ENCODE measurements at regions not wholly inside any gene's neighbourhood (a gene's known extent, or its start where the extent isn't known, plus 50 kb on each side); places are given as distances from the start of the nearest gene placed in this dataset.

DNA sequence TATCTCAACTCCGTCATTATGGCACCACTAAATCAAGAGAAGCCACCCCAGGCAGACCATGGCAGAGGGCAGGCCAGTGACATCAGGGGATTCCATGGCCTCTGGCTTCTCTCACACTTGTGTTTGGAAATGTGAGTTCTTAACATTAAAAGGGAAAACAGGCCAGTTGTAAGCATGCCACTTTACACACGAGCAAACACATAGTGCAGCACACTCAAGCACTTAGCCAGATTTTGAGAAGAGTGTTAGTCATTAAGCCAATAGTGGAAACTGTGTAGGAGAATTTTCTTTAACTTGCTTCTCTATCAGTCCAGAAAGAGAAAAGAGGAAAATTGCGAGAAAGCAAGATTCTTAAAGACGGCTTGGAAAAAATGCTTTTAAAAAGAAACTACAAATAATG lies 401.5 kb downstream of the TDRD3 start:
- no peak for ATAC-seq
- TF ChIP-seq, protein P1, sequence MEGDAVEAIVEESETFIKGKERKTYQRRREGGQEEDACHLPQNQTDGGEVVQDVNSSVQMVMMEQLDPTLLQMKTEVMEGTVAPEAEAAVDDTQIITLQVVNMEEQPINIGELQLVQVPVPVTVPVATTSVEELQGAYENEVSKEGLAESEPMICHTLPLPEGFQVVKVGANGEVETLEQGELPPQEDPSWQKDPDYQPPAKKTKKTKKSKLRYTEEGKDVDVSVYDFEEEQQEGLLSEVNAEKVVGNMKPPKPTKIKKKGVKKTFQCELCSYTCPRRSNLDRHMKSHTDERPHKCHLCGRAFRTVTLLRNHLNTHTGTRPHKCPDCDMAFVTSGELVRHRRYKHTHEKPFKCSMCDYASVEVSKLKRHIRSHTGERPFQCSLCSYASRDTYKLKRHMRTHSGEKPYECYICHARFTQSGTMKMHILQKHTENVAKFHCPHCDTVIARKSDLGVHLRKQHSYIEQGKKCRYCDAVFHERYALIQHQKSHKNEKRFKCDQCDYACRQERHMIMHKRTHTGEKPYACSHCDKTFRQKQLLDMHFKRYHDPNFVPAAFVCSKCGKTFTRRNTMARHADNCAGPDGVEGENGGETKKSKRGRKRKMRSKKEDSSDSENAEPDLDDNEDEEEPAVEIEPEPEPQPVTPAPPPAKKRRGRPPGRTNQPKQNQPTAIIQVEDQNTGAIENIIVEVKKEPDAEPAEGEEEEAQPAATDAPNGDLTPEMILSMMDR (IDR thresholded peaks at IDR 0.05) = no peak
- 65 to 82% (median 76%) methylated on average over 4 of the region's 4 CpGs for WGBS, 3 donors

GRCh38 chr13:60797112-60797511 lies 400.1 kb downstream of the TDRD3 start:
- no peak for DNase-seq
- Histone ChIP-seq H3K27me3 (ENCODE audit: insufficient read depth in 3 of 3, low read length in 2 of 3) (no peaks in the 10 kb centered on the region), H3K36me3 (ENCODE audit: insufficient read depth in 1 of 2, low read depth in 1 of 2) (no peaks in the 10 kb centered on the region), H3K4me1 (no peaks in the 10 kb centered on the region), H3K9me3 (no peaks in the 10 kb centered on the region), H3K4me3 (no peak overlapping the region), H3K27ac (no peak overlapping the region)
- WGBS, 3 donors = 80 to 81% (median 81%) methylated on average over 2 of the region's 2 CpGs
- intact Hi-C loops (cut with DNase I) = no loop called here
- TF ChIP-seq, protein P1 (IDR thresholded peaks at IDR 0.05) = no peak
- ATAC-seq = no peak

More for the DNA sequence above, 401.5 kb downstream of the TDRD3 start:
- DNase-seq = no peak
- Histone ChIP-seq H3K4me1 (no peaks in the 10 kb centered on the region), H3K9me3 (no peaks in the 10 kb centered on the region), H3K36me3 (ENCODE audit: insufficient read depth in 1 of 2, low read depth in 1 of 2) (no peaks in the 10 kb centered on the region), H3K27ac (no peak overlapping the region), H3K4me3 (no peak overlapping the region), H3K27me3 (ENCODE audit: insufficient read depth in 3 of 3, low read length in 2 of 3) (no peaks in the 10 kb centered on the region)
- intact Hi-C loops (cut with DNase I) = no loop called here

GRCh38 chr13:60794751-60795150 lies 397.7 kb downstream of the TDRD3 start:
- no peaks in the 10 kb centered on the region for H3K36me3 ChIP-seq (ENCODE audit: insufficient read depth in 1 of 2, low read depth in 1 of 2)
- WGBS, 3 donors = 65 to 68% (median 66%) methylated on average over 4 of the region's 4 CpGs
- no peaks in the 10 kb centered on the region for H3K27me3 ChIP-seq (ENCODE audit: insufficient read depth in 3 of 3, low read length in 2 of 3)
- intact Hi-C loops (cut with DNase I) = no loop called here
- no peaks in the 10 kb centered on the region for H3K4me1 ChIP-seq
- DNase-seq (no peak), ATAC-seq (no peak)
- TF ChIP-seq, protein P1 (IDR thresholded peaks at IDR 0.05) = no peak
- no peaks in the 10 kb centered on the region for H3K9me3 ChIP-seq
- no peak overlapping the region for H3K27ac ChIP-seq
- H3K4me3 ChIP-seq = no peak overlapping the region

DNA sequence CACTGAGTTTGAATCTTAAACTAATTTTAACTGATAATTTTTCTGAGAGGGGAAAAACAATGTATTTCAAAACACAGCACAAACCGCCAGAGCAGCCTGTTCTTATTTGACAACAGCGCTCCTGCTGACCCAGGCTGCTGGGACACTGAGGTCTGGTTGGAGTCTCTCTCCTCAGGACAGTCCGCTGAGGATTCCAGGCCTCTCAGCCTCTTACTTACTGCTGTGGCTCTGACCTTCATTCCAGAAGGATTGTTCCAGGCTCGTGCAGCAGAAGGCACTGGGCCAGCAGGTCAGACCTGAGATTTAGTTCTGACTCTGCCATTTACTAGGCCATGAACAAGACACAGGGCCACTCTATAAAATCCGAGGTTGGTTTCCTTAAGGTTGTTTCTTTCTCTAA lies 393.6 kb downstream of the TDRD3 start:
- Histone ChIP-seq H3K27me3 (ENCODE audit: insufficient read depth in 3 of 3, low read length in 2 of 3) (no peaks in the 10 kb centered on the region), H3K4me3 (no peak overlapping the region), H3K4me1 (no peaks in the 10 kb centered on the region), H3K36me3 (ENCODE audit: insufficient read depth in 1 of 2, low read depth in 1 of 2) (no peaks in the 10 kb centered on the region), H3K27ac (no peak overlapping the region), H3K9me3 (no peaks in the 10 kb centered on the region)
- 72 to 80% (median 75%) methylated on average over 5 of the region's 5 CpGs for WGBS, 3 donors
- TF ChIP-seq, protein P1 (IDR thresholded peaks at IDR 0.05) = no peak
- no peak for DNase-seq
- ATAC-seq = no peak
- intact Hi-C loops (cut with DNase I) = no loop called here

DNA sequence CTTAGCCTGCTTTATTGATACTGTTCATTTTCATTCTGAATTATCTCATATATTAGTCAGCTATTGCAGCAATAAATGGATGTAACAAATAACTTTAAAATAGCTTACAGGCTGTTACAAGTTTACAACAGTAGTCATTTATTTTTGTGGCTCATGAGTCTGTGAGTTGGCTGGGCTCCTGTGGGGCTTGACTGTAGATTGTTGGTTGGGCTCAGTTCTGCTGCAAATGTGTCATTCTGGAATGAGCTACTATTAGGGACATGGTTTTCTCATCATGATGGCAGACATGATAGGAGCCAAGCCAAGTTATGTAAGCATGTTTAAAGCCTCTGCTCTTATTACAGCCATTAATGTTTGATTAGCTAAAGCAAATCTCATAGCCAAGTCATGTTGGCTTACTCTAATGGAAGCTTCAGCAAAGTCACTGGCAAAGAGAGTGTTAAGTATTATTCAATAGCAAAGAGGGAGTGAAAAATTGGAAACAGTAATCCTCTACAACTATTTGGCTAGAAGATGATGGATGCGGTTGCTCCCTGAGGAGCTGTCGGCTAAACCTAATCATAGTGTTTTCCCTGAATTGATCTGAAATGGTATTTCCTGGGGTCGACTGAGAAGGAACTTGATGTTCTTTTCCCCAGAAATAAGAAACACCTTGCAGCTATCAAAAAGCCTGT lies 391.3 kb downstream of the TDRD3 start:
- Histone ChIP-seq H3K4me3 (no peak overlapping the region), H3K27me3 (ENCODE audit: insufficient read depth in 3 of 3, low read length in 2 of 3) (no peaks in the 10 kb centered on the region), H3K9me3 (no peaks in the 10 kb centered on the region), H3K4me1 (no peaks in the 10 kb centered on the region), H3K36me3 (ENCODE audit: insufficient read depth in 1 of 2, low read depth in 1 of 2) (no peaks in the 10 kb centered on the region), H3K27ac (no peak overlapping the region)
- DNase-seq (peak; percentile 35 to 45), ATAC-seq (no peak)
- WGBS, 3 donors = 34 to 46% (median 35%) methylated on average over 3 of the region's 3 CpGs
- TF ChIP-seq, protein P1 (IDR thresholded peaks at IDR 0.05) = no peak
- intact Hi-C loops (cut with DNase I) = no loop called here

All from psoas muscle (tissue), 7 donors.